DOHH2 (cell line): ENCODE measurements at regions not wholly inside any gene's neighbourhood (a gene's known extent, or its start where the extent isn't known, plus 50 kb on each side); places are given as distances from the start of the nearest gene placed in this dataset.

Experiments
- H3F3A ChIP-seq: fragments of 200-600 bp; sonication (generic), shearing (Covaris generic); 2 replicates; pipeline ENCODE4 v1.6.0; 2016; ENCODE audit warnings: antibody characterized with exemption, mild to moderate bottlenecking; ENCODE audit not compliant: control insufficient read depth, insufficient read depth
- H3K27ac ChIP-seq: fragments of 200-600 bp; sonication (generic); 2 replicates; pipeline ENCODE4 v1.5.1; 2014; ENCODE audit warnings: low read depth, mild to moderate bottlenecking, low read length, moderate library complexity
- H3K27me3 ChIP-seq: fragments of 200-600 bp; sonication (generic); 2 replicates; pipeline ENCODE4 v1.6.1; 2014; ENCODE audit warnings: mild to moderate bottlenecking, low read length, mixed read lengths; ENCODE audit not compliant: control insufficient read depth
- H3K36me3 ChIP-seq: fragments of 200-600 bp; sonication (generic); 2 replicates; pipeline ENCODE4 v1.6.1; 2014; ENCODE audit warnings: mild to moderate bottlenecking, low read length, moderate library complexity, mixed read lengths; ENCODE audit not compliant: control insufficient read depth
- H3K4me1 ChIP-seq: fragments of 200-600 bp; sonication (generic); 2 replicates; pipeline ENCODE4 v1.6.1; 2014; ENCODE audit warnings: mild to moderate bottlenecking, low read length, mixed read lengths; ENCODE audit not compliant: control insufficient read depth
- H3K4me2 ChIP-seq: fragments of 200-600 bp; sonication (generic); 2 replicates; pipeline ENCODE4 v1.6.0; 2014; ENCODE audit warnings: mild to moderate bottlenecking, low read length, moderate library complexity
- H3K4me3 ChIP-seq: fragments of 200-600 bp; sonication (generic); 2 replicates; pipeline ENCODE4 v1.5.1; 2014; ENCODE audit warnings: mild to moderate bottlenecking, low read length, mixed read lengths
- H3K79me2 ChIP-seq: fragments of 200-600 bp; sonication (generic); 2 replicates; pipeline ENCODE4 v1.6.1; 2014; ENCODE audit warnings: mild to moderate bottlenecking, low read length, mixed read lengths; ENCODE audit not compliant: control insufficient read depth
- H3K9me2 ChIP-seq: fragments of 200-600 bp; sonication (generic); replicated peaks from 2 replicates; pipeline ENCODE4 v1.6.1; 2014; ENCODE audit warnings: mild to moderate bottlenecking, low read length, mixed read lengths; ENCODE audit not compliant: control insufficient read depth
- H3K9me3 ChIP-seq: fragments of 200-600 bp; sonication (generic); 2 replicates; pipeline ENCODE4 v1.6.1; 2014; ENCODE audit warnings: antibody characterized with exemption, low read length, mixed read lengths; ENCODE audit not compliant: control insufficient read depth, insufficient read depth
- H4K20me1 ChIP-seq: fragments of 200-600 bp; sonication (generic); 2 replicates; pipeline ENCODE4 v1.6.0; 2014; ENCODE audit warnings: low read depth, mild to moderate bottlenecking, antibody characterized with exemption, low read length, moderate library complexity; ENCODE audit not compliant: control insufficient read depth, insufficient read depth
- EZH2phosphoT487 ChIP-seq: fragments of 200-600 bp; sonication (generic); IDR thresholded peaks from 2 replicates; pipeline ENCODE4 v1.6.1; 2017; ENCODE audit warnings: borderline replicate concordance, mild to moderate bottlenecking, antibody characterized with exemption, low read length, moderate library complexity, mixed read lengths
- TF ChIP-seq, protein P1 (sequence below): fragments of 200-600 bp; sonication (generic); IDR thresholded peaks from one replicate; pipeline ENCODE4 v1.5.1; 2014; ENCODE audit warnings: antibody characterized with exemption, mild to moderate bottlenecking, low read depth, low read length; ENCODE audit not compliant: poor library complexity, severe bottlenecking

DNA sequence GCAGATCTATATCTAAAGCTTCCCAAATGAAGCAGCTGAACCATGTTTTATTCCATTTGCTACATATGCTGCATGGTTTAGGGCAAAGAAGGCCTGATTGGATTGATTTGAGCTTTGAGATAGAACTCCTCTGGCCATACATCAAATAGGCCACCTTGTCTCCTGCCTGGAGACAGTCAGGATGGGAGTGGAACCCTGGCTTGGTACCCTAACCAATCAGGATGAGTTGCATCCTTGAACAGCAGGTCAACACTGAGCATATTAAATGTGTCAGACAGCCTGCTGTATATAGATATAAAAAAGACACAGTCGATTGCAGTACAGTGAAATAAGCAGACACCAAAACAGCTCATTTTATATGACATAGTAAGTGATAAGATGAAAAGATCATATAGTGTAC lies 291.7 kb downstream of the NUAK1 start:
- H3K27ac ChIP-seq = no peak overlapping the region
- H3K27me3 ChIP-seq = no peaks in the 10 kb centered on the region
- H3K9me3 ChIP-seq = no peaks in the 10 kb centered on the region
- TF ChIP-seq, protein P1, sequence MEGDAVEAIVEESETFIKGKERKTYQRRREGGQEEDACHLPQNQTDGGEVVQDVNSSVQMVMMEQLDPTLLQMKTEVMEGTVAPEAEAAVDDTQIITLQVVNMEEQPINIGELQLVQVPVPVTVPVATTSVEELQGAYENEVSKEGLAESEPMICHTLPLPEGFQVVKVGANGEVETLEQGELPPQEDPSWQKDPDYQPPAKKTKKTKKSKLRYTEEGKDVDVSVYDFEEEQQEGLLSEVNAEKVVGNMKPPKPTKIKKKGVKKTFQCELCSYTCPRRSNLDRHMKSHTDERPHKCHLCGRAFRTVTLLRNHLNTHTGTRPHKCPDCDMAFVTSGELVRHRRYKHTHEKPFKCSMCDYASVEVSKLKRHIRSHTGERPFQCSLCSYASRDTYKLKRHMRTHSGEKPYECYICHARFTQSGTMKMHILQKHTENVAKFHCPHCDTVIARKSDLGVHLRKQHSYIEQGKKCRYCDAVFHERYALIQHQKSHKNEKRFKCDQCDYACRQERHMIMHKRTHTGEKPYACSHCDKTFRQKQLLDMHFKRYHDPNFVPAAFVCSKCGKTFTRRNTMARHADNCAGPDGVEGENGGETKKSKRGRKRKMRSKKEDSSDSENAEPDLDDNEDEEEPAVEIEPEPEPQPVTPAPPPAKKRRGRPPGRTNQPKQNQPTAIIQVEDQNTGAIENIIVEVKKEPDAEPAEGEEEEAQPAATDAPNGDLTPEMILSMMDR = no peak
- no peak for TF ChIP-seq EZH2phosphoT487
- H4K20me1 ChIP-seq = no peaks in the 10 kb centered on the region
- no peaks in the 10 kb centered on the region for H3K36me3 ChIP-seq
- no peaks in the 10 kb centered on the region for H3K79me2 ChIP-seq
- no peak overlapping the region for H3K4me3 ChIP-seq
- no peaks in the 10 kb centered on the region for H3F3A ChIP-seq
- H3K4me1 ChIP-seq = peaks cover 10% of the 10 kb centered on the region
- no peak overlapping the region for H3K4me2 ChIP-seq
- H3K9me2 ChIP-seq = no peaks in the 10 kb centered on the region

GRCh38 chr12:105848286-105848685 lies 290.5 kb downstream of the NUAK1 start:
- no peak overlapping the region for H3K4me3 ChIP-seq
- no peak overlapping the region for H3K27ac ChIP-seq
- H3K9me2 ChIP-seq = no peaks in the 10 kb centered on the region
- H3K9me3 ChIP-seq = no peaks in the 10 kb centered on the region
- TF ChIP-seq EZH2phosphoT487 = no peak
- TF ChIP-seq, protein P1 = no peak
- H3F3A ChIP-seq = no peaks in the 10 kb centered on the region
- H3K79me2 ChIP-seq = no peaks in the 10 kb centered on the region
- H3K4me1 ChIP-seq = peaks cover 10% of the 10 kb centered on the region
- H4K20me1 ChIP-seq = no peaks in the 10 kb centered on the region
- no peaks in the 10 kb centered on the region for H3K27me3 ChIP-seq
- no peaks in the 10 kb centered on the region for H3K36me3 ChIP-seq
- H3K4me2 ChIP-seq = no peak overlapping the region

DNA sequence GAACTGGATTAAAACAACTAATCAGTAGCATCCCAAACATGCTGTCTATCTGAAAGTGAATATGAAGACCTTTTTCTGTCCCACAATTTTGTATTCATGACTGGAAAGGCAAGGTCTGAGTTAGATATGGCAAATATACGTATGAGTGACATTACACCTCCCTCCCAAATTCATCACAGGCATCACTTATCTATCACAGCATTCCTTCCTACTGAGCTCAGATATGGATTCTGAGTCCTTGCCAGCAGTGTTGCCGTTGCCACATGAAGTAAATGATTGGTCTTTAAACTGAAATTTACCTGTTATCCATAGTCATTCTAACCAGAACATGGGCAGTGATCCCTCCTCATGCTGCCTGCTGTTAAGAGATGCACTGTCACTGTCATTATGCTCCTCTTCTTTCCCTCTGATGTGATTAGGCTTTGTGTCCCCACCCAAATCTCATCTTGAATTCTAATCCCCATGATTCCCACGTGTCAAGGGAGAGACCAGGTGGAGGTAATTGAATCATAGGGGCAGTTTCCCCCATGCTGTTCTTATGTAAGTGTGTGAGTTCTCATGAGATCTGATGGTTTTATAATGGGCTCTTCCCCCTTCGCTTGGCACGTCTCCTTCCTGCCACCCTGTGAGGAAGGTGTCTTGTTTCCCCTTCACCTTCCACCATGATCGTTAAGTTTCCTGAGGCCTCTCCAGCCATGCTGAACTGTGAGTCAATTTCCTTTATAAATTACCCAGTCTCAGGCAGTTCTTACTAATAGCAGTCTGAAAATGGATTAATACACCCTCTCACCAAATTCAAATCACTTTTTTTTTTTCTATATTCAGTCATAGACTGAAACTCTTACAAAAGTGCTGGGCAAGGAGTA lies 288.4 kb downstream of the NUAK1 start:
- H3K27ac ChIP-seq = no peak overlapping the region
- no peaks in the 10 kb centered on the region for H3K9me3 ChIP-seq
- H3K9me2 ChIP-seq = no peaks in the 10 kb centered on the region
- no peak overlapping the region for H3K4me3 ChIP-seq
- H3K4me2 ChIP-seq = no peak overlapping the region
- no peaks in the 10 kb centered on the region for H3F3A ChIP-seq
- no peaks in the 10 kb centered on the region for H3K36me3 ChIP-seq
- H4K20me1 ChIP-seq = no peaks in the 10 kb centered on the region
- no peaks in the 10 kb centered on the region for H3K27me3 ChIP-seq
- H3K4me1 ChIP-seq = no peaks in the 10 kb centered on the region
- TF ChIP-seq EZH2phosphoT487 = no peak
- TF ChIP-seq, protein P1 = no peak
- H3K79me2 ChIP-seq = no peaks in the 10 kb centered on the region
